ENCODE measurements at regions not wholly inside any gene's neighbourhood (a gene's known extent, or its start where the extent isn't known, plus 50 kb on each side); places are given as distances from the start of the nearest gene placed in this dataset.

- H3K27me3 Mint-ChIP-seq: peaks cover 30% of the 10 kb centered on the region
- H3K9me3 Mint-ChIP-seq: no peaks in the 10 kb centered on the region
- H3K27ac Mint-ChIP-seq: no peak overlapping the region
- no peak for DNase-seq (ENCODE audit: extremely low spot score, unreplicated experiment)
- no peak overlapping the region for H3K4me3 Mint-ChIP-seq
- H3K4me1 Mint-ChIP-seq (ENCODE audit: unreplicated experiment): peaks cover 19% of the 10 kb centered on the region
- H3K36me3 Mint-ChIP-seq: no peaks in the 10 kb centered on the region
- TF ChIP-seq CTCF (conservative IDR thresholded peaks at IDR 0.05): no peak
These were observed 270.2 kb upstream of the MVB12B start for GRCh38 chr9:126056312-126057021.

GRCh38 chr9:126057121-126057825, 269.4 kb upstream of the MVB12B start:
- no peaks in the 10 kb centered on the region for H3K36me3 Mint-ChIP-seq
- H3K27me3 Mint-ChIP-seq: peaks cover 34% of the 10 kb centered on the region
- H3K27ac Mint-ChIP-seq: no peak overlapping the region
- no peak for DNase-seq (ENCODE audit: extremely low spot score, unreplicated experiment)
- H3K4me1 Mint-ChIP-seq (ENCODE audit: unreplicated experiment): peaks cover 19% of the 10 kb centered on the region
- no peak overlapping the region for H3K4me3 Mint-ChIP-seq
- H3K9me3 Mint-ChIP-seq: no peaks in the 10 kb centered on the region
- TF ChIP-seq CTCF (conservative IDR thresholded peaks at IDR 0.05): no peak

- H3K27me3 Mint-ChIP-seq: peaks cover 33% of the 10 kb centered on the region
- H3K36me3 Mint-ChIP-seq: no peaks in the 10 kb centered on the region
- TF ChIP-seq CTCF (conservative IDR thresholded peaks at IDR 0.05): no peak
- H3K9me3 Mint-ChIP-seq: no peaks in the 10 kb centered on the region
- no peak for DNase-seq (ENCODE audit: extremely low spot score, unreplicated experiment)
- no peak overlapping the region for H3K27ac Mint-ChIP-seq
- no peak overlapping the region for H3K4me3 Mint-ChIP-seq
- peaks cover 19% of the 10 kb centered on the region for H3K4me1 Mint-ChIP-seq (ENCODE audit: unreplicated experiment)
These were observed 268.6 kb upstream of the MVB12B start for GRCh38 chr9:126058011-126058531.

GRCh38 chr9:126058591-126058990, 268.0 kb upstream of the MVB12B start:
- Mint-ChIP-seq H3K27ac (no peak overlapping the region), H3K27me3 (peaks cover 29% of the 10 kb centered on the region), H3K36me3 (no peaks in the 10 kb centered on the region), H3K4me3 (peak overlapping the region; percentile 3), H3K4me1 (ENCODE audit: unreplicated experiment) (peaks cover 19% of the 10 kb centered on the region), H3K9me3 (no peaks in the 10 kb centered on the region)
- DNase-seq (ENCODE audit: extremely low spot score, unreplicated experiment): no peak
- TF ChIP-seq CTCF (conservative IDR thresholded peaks at IDR 0.05): no peak

GRCh38 chr9:126061575-126061974, 265.1 kb upstream of the MVB12B start:
- Mint-ChIP-seq H3K27me3 (peaks cover 27% of the 10 kb centered on the region), H3K4me3 (no peak overlapping the region), H3K4me1 (ENCODE audit: unreplicated experiment) (peaks cover 19% of the 10 kb centered on the region), H3K36me3 (no peaks in the 10 kb centered on the region), H3K27ac (no peak overlapping the region), H3K9me3 (no peaks in the 10 kb centered on the region)
- no peak for TF ChIP-seq CTCF (conservative IDR thresholded peaks at IDR 0.05)
- no peak for DNase-seq (ENCODE audit: extremely low spot score, unreplicated experiment)
